ENCODE measurements at regions not wholly inside any gene's neighbourhood (a gene's known extent, or its start where the extent isn't known, plus 50 kb on each side); places are given as distances from the start of the nearest gene placed in this dataset.
"Not testable (repeated sequence)": the region's sequence is repeated elsewhere in the genome, so short reads cannot be mapped to it uniquely, and the experiment has no call there.

GRCh38 chr13:80509264-80509663 is 168.3 kb upstream of the SPRY2 start:
- no peak for DNase-seq (ENCODE audit: low read depth)

GRCh38 chr13:80508031-80508430 is 167.1 kb upstream of the SPRY2 start:
- DNase-seq (ENCODE audit: low read depth) = no peak

GRCh38 chr13:80504453-80504852 is 163.5 kb upstream of the SPRY2 start:
- no peak for DNase-seq (ENCODE audit: low read depth)

- DNase-seq (ENCODE audit: low read depth) = no peak
These were observed 161.4 kb upstream of the SPRY2 start for GRCh38 chr13:80502359-80502758.

GRCh38 chr13:80501556-80501955 is 160.6 kb upstream of the SPRY2 start:
- DNase-seq (ENCODE audit: low read depth) = no peak

GRCh38 chr13:80499536-80500290 is 158.8 kb upstream of the SPRY2 start:
- no peak for DNase-seq (ENCODE audit: low read depth)

GRCh38 chr13:80498433-80498832 is 157.5 kb upstream of the SPRY2 start:
- no peak for DNase-seq (ENCODE audit: low read depth)

- DNase-seq (ENCODE audit: low read depth) = no peak
These were observed 157.1 kb upstream of the SPRY2 start for GRCh38 chr13:80497978-80498377.

- DNase-seq (ENCODE audit: low read depth) = no peak
These were observed 156.5 kb upstream of the SPRY2 start for GRCh38 chr13:80497439-80497838.

- no peak for DNase-seq (ENCODE audit: low read depth)
These were observed 155.9 kb upstream of the SPRY2 start for GRCh38 chr13:80496721-80497397.

- DNase-seq (ENCODE audit: low read depth) = not testable (repeated sequence)
These were observed 149.6 kb upstream of the SPRY2 start for GRCh38 chr13:80490491-80490943.

GRCh38 chr13:80486402-80486801 is 145.5 kb upstream of the SPRY2 start:
- no peak for DNase-seq (ENCODE audit: low read depth)

GRCh38 chr13:80483157-80483556 is 142.2 kb upstream of the SPRY2 start:
- no peak for DNase-seq (ENCODE audit: low read depth)

- no peak for DNase-seq (ENCODE audit: low read depth)
These were observed 140.7 kb upstream of the SPRY2 start for GRCh38 chr13:80481588-80481987.

- no peak for DNase-seq (ENCODE audit: low read depth)
These were observed 136.9 kb upstream of the SPRY2 start for GRCh38 chr13:80477661-80478443.

- DNase-seq (ENCODE audit: low read depth) = no peak
These were observed 136.0 kb upstream of the SPRY2 start for GRCh38 chr13:80476953-80477352.

- no peak for DNase-seq (ENCODE audit: low read depth)
These were observed 134.8 kb upstream of the SPRY2 start for GRCh38 chr13:80475718-80476117.

GRCh38 chr13:80473695-80474094 is 132.8 kb upstream of the SPRY2 start:
- peak; percentile 3 for DNase-seq (ENCODE audit: low read depth)

GRCh38 chr13:80469853-80470381 is 129.0 kb upstream of the SPRY2 start:
- peak; percentile 9 for DNase-seq (ENCODE audit: low read depth)

- DNase-seq (ENCODE audit: low read depth) = no peak
These were observed 128.4 kb upstream of the SPRY2 start for GRCh38 chr13:80469105-80469852.

GRCh38 chr13:80465321-80465720 is 124.4 kb upstream of the SPRY2 start:
- DNase-seq (ENCODE audit: low read depth) = no peak
